Putamen (tissue), 1 donor: ENCODE measurements at regions not wholly inside any gene's neighbourhood (a gene's known extent, or its start where the extent isn't known, plus 50 kb on each side); places are given as distances from the start of the nearest gene placed in this dataset.

Source experiments
- DNase-seq: peaks from one replicate; pipeline ENCODE4 v3.0.0-alpha.2; 2016; ENCODE audit warnings: low spot score

GRCh38 chr12:130216031-130216430 is 53.8 kb downstream of the FZD10 start:
- no peak for DNase-seq

- DNase-seq = no peak
Measured at GRCh38 chr12:130218682-130219081, 56.4 kb downstream of the FZD10 start.

- DNase-seq = no peak
Measured at GRCh38 chr12:130219929-130220705, 57.9 kb downstream of the FZD10 start.

- DNase-seq = no peak
Measured at GRCh38 chr12:130220706-130221100, 58.4 kb downstream of the FZD10 start.

- no peak for DNase-seq
Measured at GRCh38 chr12:130222519-130223218, 60.4 kb downstream of the FZD10 start.

- no peak for DNase-seq
Measured at GRCh38 chr12:130223767-130224244, 61.5 kb downstream of the FZD10 start.

- no peak for DNase-seq
Measured at GRCh38 chr12:130224613-130225012, 62.3 kb downstream of the FZD10 start.

- DNase-seq = no peak
Measured at GRCh38 chr12:130225347-130225746, 63.1 kb downstream of the FZD10 start.

GRCh38 chr12:130226126-130226525 is 63.9 kb downstream of the FZD10 start:
- DNase-seq = no peak

GRCh38 chr12:130226771-130227170 is 64.5 kb downstream of the FZD10 start:
- DNase-seq = no peak

- no peak for DNase-seq
Measured at GRCh38 chr12:130227641-130228040, 65.4 kb downstream of the FZD10 start.

- no peak for DNase-seq
Measured at GRCh38 chr12:130236446-130236845, 74.2 kb downstream of the FZD10 start.

- no peak for DNase-seq
Measured at GRCh38 chr12:130240831-130241590, 78.7 kb downstream of the FZD10 start.

- no peak for DNase-seq
Measured at GRCh38 chr12:130242506-130242905, 80.2 kb downstream of the FZD10 start.

GRCh38 chr12:130245251-130245650 is 83.0 kb downstream of the FZD10 start:
- DNase-seq = no peak

GRCh38 chr12:130246560-130246959 is 84.3 kb downstream of the FZD10 start:
- DNase-seq = no peak

- no peak for DNase-seq
Measured at GRCh38 chr12:130247634-130248237, 85.5 kb downstream of the FZD10 start.

- no peak for DNase-seq
Measured at GRCh38 chr12:130249376-130249775, 87.1 kb downstream of the FZD10 start.

GRCh38 chr12:130251236-130251780 is 86.4 kb upstream of the PIWIL1 start:
- no peak for DNase-seq

- DNase-seq = no peak
Measured at GRCh38 chr12:130253866-130254265, 83.8 kb upstream of the PIWIL1 start.

- DNase-seq = peak; percentile 81
Measured at GRCh38 chr12:130254461-130255276, 83.0 kb upstream of the PIWIL1 start.
